NCI-H2196 (cell line): ENCODE measurements at regions not wholly inside any gene's neighbourhood (a gene's known extent, or its start where the extent isn't known, plus 50 kb on each side); places are given as distances from the start of the nearest gene placed in this dataset.
"Not testable (repeated sequence)": the region's sequence is repeated elsewhere in the genome, so short reads cannot be mapped to it uniquely, and the experiment has no call there.

Source experiments
- DNase-seq: peaks from one replicate; lab custom pipeline; 2025; ENCODE audit not compliant: unreplicated experiment; lab: John Stamatoyannopoulos, UW

DNA sequence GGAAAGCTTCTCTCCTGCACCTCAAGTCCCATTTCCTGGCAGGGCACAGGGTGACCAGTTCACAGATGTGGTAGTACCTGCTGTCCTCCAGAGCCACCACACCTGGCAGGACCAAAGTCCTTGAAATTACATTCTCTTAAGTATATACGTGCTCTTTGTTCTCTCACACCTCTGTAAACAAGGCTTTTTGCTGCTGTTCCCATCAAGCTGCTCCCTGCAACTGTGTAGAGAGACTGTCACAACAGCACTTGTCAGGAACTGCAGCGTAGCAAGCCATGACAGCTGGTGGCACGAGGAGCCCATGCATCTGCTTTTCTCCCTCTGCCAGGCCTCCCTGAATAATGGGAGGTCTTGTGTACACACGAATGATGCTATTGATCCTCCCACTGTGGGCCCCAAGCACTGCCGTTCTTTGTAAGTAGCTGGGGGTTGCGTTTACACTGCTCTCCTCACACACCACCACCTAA is 431.8 kb downstream of the CD83 start:
- no peak for DNase-seq

- DNase-seq = no peak
Observed at GRCh38 chr6:14549871-14550270, 432.3 kb downstream of the CD83 start.

- no peak for DNase-seq
Observed at GRCh38 chr6:14550410-14550809, 432.8 kb downstream of the CD83 start.

DNA sequence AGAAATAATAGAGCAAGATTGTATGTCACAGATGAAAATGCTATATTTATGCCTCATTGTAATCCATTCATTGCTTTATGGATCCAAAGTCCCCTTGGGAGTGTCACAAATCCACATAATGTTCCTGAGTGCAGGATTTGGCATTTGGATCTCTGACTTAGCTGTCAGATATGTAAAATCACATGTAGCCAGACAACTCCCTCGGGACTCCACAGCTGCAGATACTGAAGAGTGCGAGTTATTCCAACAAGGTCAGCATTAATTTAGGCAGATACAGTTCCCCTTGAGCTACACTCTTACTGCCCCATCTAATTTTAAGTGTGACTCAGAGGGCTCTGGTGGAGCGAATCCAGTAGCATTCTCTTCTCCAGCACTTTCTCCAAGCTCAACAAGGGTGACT is 433.2 kb downstream of the CD83 start:
- DNase-seq = no peak

DNA sequence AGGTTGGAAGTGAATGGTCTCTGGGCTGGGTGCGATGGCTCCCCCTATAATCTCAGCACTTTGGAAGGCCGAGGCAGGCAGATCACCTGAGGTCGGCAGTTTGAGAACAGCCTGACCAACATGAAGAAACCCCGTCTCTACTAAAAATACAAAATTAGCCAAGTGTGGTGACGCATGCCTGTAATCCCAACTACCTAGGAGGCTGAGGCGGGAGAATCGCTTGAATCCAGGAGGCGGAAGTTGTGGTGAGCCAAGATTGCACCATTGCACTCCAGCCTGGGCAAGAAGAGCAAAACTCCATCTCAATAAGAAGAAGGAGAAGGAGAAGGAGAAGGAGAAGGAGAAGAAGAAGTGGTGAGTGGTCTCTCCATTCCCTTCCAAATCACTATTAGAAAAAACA is 434.0 kb downstream of the CD83 start:
- DNase-seq = not testable (repeated sequence)

GRCh38 chr6:14552891-14553290 is 435.3 kb downstream of the CD83 start:
- no peak for DNase-seq

DNA sequence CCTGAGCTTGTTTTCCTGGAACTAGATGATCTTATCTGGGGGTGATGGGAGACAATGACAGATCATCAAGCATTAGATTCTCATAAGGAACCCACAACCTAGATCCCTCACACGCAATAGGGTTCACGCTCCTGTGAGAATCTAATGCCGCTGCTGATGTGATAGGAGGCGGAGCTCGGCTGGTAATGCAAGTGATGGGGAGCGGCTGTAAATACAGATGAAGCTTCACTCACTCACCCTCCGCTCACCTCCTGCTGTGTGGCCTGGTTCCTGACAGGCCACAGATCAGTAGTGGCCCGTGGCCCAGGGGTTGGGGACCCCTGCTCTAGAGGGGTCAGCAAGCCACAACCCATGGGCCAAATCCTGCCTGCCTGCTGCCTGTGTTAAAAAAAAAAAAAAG is 435.9 kb downstream of the CD83 start:
- no peak for DNase-seq

- no peak for DNase-seq
Observed at GRCh38 chr6:14555804-14556203, 438.2 kb downstream of the CD83 start.

DNA sequence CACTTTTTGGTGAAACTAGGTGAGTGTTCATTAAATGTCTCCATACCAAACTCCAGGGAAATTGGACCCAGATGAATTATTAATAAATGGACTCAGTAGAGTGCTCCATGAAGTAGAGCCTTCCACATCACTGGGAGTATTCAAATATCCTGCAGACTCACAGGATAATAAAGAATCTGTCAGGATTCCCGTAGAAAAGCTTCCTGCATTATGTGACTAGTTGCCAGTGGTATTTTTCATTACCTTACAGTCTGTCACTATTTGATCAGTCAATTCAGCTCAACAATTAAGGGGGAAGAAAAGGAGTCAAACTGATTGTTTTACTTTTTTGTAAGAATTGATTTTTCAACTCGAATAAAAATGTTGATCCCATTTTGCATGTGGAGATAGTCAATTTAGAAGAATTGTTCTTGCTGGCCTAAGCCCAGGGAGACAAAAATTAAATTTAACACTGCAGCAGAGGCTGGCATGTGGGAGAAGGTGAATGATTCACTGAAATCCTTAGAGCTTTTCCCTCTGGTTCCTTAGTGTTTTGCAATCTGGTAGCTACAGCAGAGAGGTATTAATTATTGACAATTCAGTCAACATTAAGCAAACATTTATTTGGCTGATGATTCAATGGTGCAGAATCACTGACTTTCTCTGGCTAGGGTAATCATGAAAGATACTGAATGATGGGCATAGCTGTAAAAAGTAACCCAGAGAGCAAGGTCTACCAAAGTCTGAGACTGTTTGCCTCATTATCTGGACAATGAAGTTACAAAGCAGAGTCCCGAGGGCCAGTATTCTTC is 442.4 kb downstream of the CD83 start:
- no peak for DNase-seq

- DNase-seq = not testable (repeated sequence)
Observed at GRCh38 chr6:14561563-14561962, 444.0 kb downstream of the CD83 start.

DNA sequence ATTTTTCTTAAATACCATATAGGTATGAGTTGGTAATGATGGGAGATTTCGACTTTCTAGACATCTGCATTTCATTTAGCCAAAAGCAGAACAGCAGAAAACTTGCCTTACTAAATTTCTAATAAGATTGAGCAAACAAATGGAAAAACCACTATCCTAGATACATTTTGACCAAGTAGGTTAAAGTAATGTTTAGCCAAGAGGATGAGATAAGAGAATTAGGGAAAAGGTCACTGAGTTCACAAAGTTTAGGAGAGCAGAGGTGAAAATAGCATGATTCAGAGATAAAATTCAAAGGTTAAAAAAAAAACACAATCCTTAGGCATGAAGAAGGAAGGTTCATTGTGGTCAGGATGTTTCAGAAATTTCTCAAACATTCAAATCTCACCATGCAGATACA is 450.3 kb downstream of the CD83 start:
- DNase-seq = no peak

- no peak for DNase-seq
Observed at GRCh38 chr6:14569394-14569793, 451.8 kb downstream of the CD83 start.

- DNase-seq = not testable (repeated sequence)
Observed at GRCh38 chr6:14569874-14570273, 452.3 kb downstream of the CD83 start.

DNA sequence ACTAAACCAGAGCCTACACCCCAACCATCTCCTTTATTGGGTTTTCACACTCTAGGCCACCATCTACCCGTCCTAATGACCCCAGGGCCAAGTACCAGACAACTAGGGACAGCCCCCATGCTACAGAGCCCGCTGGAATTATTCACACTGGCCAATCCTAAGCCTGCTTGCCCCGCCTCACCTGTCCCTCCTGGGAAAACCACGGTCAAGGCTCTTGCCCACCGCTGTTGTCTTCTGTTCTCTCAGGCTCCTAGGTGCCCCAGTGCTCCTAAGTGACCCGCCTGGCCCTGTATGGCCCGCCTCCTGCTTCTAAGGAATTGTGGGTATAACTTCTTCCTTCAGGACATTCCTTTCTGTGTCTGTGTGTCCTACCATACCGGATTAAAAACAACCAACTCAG is 453.4 kb downstream of the CD83 start:
- no peak for DNase-seq

- no peak for DNase-seq
Observed at GRCh38 chr6:14571746-14572145, 454.2 kb downstream of the CD83 start.

DNA sequence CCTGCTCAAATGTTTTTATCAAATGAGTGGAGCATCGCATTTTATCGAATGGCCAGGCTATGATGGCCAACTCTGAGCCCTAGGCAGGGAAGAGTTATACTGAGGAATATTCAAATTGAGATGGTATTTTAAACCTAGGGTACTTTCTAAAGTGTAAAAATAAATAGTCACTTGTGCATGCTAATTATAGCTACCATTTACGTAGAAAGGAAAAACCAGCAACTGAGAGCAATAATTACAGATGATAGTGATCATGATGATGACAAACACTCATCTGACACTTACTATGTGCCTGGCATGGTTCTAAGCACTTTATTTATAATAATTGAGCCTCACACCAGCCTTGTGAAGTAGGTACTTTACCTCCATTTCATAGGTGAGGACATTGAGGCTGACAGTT is 455.7 kb downstream of the CD83 start:
- no peak for DNase-seq

DNA sequence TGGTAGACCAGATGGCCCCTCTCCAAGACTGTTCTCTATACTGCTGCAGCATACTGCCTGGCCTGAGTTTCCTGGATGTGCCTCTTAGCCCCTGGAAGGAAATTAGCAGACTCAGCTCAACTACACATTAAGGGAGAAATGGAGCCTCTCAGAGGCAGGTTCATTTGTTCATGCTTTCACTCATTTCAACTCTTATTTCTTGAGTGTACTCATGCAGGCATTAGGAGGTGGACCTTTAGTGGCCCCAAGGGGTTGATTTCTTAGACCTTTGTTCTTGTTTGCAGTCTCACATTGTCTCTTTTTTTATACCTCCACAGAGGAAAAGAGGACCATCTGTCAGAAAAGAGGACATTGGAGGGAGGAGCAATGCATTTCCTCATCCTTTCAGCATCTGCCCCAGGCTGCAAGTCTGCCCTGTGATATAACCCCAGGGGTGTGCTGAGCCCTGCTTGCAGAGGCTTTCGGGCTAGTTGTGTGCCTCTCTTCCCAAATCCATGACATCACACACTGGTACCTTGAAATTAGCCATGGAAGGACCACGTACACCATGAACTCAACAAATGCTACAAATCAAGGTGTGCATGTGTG is 456.2 kb downstream of the CD83 start:
- no peak for DNase-seq

- no peak for DNase-seq
Observed at GRCh38 chr6:14575961-14576360, 458.4 kb downstream of the CD83 start.

- no peak for DNase-seq
Observed at GRCh38 chr6:14578994-14579393, 461.4 kb downstream of the CD83 start.

DNA sequence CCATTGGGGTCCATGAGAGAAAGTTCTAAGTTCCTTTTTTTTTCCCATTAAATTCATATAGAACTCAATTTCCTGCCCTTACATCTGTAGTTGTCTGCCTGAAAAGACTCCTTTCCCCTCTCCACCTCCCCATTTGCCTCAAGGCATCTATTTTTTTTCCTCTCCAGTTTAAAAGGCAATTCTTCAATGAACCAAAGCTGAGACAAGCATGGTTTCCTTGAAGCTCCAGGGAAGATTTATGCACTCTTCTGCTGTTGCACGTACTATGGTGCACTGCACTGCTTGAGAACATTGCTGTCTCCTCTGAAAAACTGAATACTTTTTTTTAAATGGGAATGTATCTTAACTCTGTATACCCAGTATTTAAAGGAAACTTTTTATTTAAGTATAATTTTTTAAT is 465.2 kb downstream of the CD83 start:
- no peak for DNase-seq

- DNase-seq = no peak
Observed at GRCh38 chr6:14583826-14584225, 466.3 kb downstream of the CD83 start.

- DNase-seq = no peak
Observed at GRCh38 chr6:14584450-14584849, 466.9 kb downstream of the CD83 start.

- DNase-seq = no peak
Observed at GRCh38 chr6:14585689-14586088, 468.1 kb downstream of the CD83 start.
